ENCODE measurements at regions not wholly inside any gene's neighbourhood (a gene's known extent, or its start where the extent isn't known, plus 50 kb on each side); places are given as distances from the start of the nearest gene placed in this dataset.

DNA sequence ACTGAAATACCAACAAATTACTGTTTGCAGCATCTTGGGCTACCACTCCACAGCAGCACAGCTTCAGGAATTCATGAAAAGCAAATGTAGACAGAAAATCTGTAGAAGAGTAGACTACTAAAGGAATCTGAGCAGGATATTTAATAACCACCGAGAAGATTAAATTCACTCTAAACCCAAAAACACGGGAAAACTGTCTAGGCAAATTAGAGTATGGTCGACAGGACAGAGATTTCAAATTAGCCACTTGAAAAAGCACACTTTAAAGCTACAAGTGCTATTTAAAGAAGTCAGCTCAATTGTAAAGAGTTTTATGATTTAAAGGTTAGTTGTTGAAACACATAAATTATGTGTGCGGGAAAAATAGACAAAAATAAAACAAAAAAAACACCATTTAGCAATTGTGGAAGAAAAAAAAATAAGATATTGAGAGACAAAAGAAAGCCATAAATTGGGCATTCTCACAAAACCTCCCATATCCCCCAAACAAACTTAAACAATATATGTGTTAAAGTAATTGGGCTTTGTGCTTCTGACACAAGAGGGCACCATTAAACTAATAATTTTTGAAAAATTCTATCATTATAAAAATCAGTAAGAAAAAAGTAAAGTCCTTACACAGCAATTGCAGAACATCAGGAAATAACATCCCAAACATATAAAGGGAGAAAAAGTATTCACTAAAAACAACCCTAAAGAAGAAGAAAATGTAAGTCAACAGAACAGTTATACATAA, 880.8 kb downstream of the TECRL start:
- TF ChIP-seq, protein P1, sequence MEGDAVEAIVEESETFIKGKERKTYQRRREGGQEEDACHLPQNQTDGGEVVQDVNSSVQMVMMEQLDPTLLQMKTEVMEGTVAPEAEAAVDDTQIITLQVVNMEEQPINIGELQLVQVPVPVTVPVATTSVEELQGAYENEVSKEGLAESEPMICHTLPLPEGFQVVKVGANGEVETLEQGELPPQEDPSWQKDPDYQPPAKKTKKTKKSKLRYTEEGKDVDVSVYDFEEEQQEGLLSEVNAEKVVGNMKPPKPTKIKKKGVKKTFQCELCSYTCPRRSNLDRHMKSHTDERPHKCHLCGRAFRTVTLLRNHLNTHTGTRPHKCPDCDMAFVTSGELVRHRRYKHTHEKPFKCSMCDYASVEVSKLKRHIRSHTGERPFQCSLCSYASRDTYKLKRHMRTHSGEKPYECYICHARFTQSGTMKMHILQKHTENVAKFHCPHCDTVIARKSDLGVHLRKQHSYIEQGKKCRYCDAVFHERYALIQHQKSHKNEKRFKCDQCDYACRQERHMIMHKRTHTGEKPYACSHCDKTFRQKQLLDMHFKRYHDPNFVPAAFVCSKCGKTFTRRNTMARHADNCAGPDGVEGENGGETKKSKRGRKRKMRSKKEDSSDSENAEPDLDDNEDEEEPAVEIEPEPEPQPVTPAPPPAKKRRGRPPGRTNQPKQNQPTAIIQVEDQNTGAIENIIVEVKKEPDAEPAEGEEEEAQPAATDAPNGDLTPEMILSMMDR (conservative IDR thresholded peaks at IDR 0.05; ENCODE audit: low read length) = peak; percentile 40; the same call in 1 of the 2 replicates
- TF ChIP-seq EZH2phosphoT487 (IDR thresholded peaks at IDR 0.05; ENCODE audit: borderline replicate concordance, low read depth, low read length) = no peak

Measured in OCI-LY7 (cell line).